NCI-H446 (cell line): ENCODE measurements at regions not wholly inside any gene's neighbourhood (a gene's known extent, or its start where the extent isn't known, plus 50 kb on each side); places are given as distances from the start of the nearest gene placed in this dataset.

Experiments
- DNase-seq, 2 experiments: peaks; one replicate each; lab custom pipeline; 2025; lab: John Stamatoyannopoulos, UW

GRCh38 chr16:77592021-77592420 lies 130.3 kb upstream of the NUDT7 start:
- no peak for DNase-seq

GRCh38 chr16:77594057-77594456 lies 128.3 kb upstream of the NUDT7 start:
- DNase-seq, result no peak

DNA sequence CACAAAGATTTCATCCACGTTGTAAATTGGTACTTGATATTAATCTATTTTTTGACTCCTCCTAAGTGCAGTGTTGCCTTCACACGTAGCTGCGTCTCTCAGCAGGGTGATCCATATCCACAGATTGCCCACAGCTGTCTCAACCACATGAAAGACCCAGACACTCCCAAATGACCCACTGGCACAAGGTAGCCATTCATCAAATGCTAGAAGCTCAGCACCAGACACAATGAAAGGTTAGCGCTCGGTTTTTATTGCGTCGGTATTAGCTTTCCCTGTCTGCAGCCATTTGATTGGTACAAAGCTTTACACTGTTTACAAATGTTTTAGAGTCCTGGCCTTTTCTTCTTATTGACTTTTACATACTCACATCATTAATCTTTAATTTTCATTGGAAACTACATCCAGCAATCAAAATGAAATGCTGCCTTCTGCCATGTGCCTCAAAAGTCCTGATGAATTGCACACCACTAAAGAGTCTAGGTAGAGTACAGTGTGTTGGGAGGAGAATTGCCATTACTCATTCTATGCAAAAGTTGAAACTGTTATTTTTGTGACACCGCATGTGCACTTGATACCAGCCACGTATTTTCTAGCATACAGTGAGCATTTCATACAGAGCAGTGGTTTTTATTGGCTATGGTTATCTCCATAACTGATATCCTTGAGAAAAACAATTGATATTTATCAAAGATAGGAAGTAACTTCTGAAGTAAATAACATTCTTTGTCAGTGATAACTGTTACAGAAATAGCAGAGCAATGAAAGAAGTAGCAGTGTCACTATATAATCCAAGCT lies 127.3 kb upstream of the NUDT7 start:
- no peak for DNase-seq

DNA sequence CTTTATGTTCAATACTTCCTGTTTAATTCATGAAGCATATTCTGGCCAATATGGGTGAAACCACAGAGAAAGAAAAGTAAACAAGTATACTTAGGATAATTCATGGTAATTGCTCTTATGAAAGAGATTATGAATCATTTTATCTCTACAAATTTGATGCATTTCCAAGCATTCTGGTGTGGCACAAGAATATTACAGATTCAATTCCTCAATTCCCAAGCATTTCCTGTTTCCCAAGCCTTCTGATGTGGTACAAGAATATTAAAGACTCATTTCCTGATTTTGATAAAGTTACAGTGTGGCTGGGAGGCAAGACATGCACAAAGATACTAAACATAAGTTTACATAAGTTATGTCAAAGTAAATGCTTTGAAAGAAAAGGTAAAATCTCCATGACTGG lies 126.1 kb upstream of the NUDT7 start:
- DNase-seq, result no peak

- peak in 1 of 2 experiments; percentile 19 for DNase-seq
Measured at GRCh38 chr16:77599793-77600415, 122.4 kb upstream of the NUDT7 start.

GRCh38 chr16:77600555-77600954 lies 121.8 kb upstream of the NUDT7 start:
- DNase-seq, result no peak

- DNase-seq, result no peak
Measured at GRCh38 chr16:77603656-77604055, 118.7 kb upstream of the NUDT7 start.

DNA sequence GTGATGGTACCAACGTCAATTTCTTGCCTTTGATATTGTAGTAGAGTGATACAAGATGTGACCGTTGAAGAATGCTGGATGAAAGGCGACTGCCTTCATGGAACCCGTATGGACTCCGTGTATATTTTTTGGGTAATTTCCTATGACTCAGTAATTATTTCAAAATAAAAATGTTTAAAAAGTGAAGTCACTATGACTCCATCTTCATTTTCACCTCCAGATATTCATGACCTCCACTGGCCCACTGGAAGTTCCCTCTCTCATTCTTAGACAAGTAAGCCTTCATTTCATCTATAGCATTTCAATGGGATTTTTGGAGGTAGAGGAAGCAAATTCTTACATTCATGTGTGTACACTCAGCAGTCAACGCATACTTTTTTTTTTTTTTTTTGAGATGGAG lies 111.8 kb upstream of the NUDT7 start:
- DNase-seq, result no peak

GRCh38 chr16:77611386-77611785 lies 110.9 kb upstream of the NUDT7 start:
- DNase-seq, result no peak

DNA sequence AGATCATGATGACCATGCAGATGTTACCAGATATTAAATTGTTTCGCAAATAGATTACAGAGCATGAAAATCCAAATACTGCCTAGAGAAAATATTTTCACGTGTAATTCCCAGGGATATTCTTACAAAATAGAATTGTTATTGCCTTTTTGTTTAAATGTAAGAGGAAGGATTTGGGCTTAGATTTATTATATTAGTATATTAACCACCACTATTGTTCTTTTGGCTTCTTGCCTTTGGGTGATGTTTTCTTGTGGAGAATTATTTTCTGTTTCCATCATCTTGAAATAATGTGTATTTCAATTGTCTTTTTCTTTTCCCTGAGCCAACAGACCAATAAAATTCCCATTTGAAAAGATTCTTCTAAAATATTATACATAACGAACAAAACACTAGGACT lies 109.7 kb upstream of the NUDT7 start:
- DNase-seq, result no peak

DNA sequence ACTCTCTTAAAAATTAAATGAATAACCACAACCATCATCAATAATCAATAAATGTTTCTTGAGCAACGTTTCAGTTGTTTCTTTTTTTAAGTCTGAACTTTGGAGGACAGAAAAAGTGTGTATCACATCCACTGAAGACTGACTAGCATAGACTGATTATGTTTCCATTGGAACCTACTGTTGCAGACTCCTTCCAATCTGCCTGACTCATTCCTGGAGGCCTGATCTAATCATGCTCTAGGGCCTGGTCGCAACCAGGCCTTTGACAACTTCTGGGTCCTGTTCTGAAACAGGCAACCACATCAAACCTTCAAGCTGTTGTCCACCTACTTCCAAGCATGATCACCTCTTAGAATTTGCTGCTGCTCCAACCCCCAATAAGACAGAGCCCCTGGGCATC lies 109.2 kb upstream of the NUDT7 start:
- DNase-seq, result no peak

DNA sequence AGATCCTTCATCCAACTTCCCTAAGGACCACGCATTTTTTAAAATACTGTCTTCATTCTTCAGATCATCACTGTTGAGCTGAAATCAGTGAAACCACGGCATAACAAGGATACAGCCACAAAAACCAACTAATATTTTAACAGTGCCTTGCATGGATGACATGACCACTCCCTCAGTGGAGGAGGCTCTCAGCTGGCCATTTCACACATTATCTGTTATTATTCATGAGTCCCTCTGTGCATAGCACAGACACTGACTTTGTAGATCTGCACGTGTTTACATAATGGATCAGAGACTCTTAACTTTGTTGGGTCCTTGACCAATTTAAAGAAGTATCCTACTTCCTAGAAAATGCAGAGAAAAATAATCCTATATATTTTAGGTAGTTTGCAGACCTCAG lies 104.8 kb upstream of the NUDT7 start:
- no peak for DNase-seq

DNA sequence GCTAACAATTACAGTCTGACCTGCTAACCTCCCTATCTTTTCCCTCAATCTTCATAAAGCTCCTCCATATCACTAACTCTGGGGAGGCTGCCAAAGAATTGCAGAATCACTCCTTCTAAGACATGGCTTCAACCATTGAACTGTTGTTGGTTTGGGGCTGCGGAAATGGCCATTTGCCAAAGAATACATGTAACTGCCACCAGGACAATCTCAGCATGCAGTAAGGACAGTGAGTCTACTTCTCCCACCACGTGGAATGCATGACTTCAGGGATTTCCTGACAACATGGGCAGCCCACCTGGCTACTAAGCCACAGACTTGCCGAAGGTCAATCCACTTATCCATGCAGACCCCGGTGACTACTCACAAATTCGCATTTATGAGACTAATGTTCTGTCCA lies 104.3 kb upstream of the NUDT7 start:
- DNase-seq, result no peak

DNA sequence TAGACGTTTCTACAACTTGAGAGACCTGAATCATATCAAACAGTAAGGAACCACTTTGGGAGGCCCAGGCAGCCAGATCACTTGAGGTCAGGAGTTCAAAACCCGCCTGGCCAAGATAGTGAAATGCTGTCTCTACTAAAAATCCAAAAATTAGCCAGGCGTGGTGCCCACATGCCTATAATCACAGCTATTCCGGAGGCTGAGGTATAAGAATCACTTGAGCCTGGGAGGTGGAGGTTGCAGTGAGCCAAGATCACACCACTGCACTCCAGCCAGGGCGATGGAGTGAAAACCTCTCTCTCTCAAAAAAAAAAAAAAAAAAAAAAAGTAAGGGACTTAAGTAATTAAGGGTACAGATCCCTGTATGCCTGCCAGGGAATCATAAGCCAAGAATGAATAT lies 103.4 kb upstream of the NUDT7 start:
- DNase-seq, result no peak

DNA sequence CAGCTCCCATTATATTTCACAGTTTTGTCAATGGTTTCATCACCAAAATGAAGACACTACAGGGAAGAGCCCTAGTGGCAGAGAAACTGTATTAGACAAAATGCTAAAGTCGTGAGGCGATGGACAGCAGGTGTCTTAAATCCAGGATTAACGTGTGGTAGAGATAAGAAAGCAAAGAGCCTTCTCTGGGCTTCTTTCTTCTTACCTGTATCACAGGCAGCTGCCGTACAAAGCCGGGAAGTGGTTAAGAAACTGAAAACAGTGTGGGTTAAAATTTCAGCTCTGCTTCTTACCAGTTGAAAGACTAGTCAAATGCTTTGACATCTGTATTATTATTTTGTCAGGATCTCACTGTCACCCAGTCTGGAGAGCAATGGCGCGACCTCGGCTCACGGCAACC lies 98.2 kb upstream of the NUDT7 start:
- DNase-seq, result no peak

GRCh38 chr16:77636615-77637014 lies 85.7 kb upstream of the NUDT7 start:
- no peak for DNase-seq

DNA sequence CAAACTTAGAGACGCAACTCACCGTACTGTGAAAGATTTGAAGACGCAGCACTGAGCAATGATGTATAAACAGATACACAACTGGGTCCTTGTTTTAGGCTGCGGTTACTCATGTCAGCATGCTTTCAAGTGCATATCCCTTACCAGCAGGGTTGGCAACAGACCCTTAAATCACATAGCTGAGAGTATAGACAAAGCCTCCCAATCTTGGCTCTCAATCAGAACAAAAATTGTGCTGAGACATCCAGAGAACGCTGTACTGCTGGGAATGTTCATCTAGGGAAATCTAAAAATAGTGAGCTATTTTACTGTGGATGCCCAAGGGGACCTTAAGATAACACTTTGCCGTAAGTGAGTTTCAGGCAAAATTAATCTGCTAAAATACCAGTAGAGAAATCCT lies 84.4 kb upstream of the NUDT7 start:
- no peak for DNase-seq

- DNase-seq, result no peak
Measured at GRCh38 chr16:77643176-77643575, 79.1 kb upstream of the NUDT7 start.

GRCh38 chr16:77645764-77646163 lies 76.5 kb upstream of the NUDT7 start:
- DNase-seq, result no peak

DNA sequence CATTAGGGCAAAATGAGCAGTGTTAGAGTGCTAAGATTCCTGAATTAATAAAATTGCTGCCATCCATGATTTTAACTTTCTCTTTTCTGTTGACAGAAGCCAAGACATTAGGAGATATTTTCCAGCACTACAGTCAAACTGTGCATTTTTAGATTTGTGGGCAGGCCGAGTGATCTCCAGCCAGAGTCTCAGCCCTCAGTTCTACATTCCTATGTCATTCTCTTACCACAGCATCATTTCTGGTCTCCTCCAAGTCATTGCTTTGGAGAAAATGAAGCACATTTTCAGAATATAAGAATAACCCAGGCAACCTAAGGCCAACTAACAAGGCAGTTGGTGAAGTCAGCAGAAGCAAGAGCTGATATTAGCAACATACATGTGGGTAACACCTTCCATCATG lies 74.6 kb upstream of the NUDT7 start:
- DNase-seq, result no peak

- no peak for DNase-seq
Measured at GRCh38 chr16:77650761-77651160, 71.6 kb upstream of the NUDT7 start.

- DNase-seq, result no peak
Measured at GRCh38 chr16:77652399-77652798, 69.9 kb upstream of the NUDT7 start.

GRCh38 chr16:77657016-77657415 lies 65.3 kb upstream of the NUDT7 start:
- no peak for DNase-seq

DNA sequence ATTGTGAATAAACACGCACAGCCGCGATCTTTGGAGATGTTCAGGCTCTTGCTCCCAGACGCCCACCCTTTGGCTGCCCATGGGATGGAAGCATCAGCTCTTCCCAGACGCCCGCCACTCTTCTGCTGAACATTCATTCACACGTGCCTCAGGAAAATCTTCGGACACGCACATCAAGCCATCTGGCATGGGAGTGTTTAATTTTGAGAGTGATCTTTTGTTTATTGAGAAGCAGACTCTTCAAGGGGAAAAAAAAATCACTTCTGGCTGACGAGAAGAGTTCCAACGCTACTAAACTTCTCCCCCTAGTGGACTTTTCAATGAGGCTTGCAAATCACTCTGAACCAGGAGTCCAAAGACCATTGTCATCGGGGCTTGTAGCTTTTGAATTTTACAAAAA lies 62.0 kb upstream of the NUDT7 start:
- no peak for DNase-seq
